NCI-H510A (cell line): ENCODE measurements at regions not wholly inside any gene's neighbourhood (a gene's known extent, or its start where the extent isn't known, plus 50 kb on each side); places are given as distances from the start of the nearest gene placed in this dataset.

Experiments
- DNase-seq: peaks from one replicate; lab custom pipeline; 2025; lab: John Stamatoyannopoulos, UW

DNA sequence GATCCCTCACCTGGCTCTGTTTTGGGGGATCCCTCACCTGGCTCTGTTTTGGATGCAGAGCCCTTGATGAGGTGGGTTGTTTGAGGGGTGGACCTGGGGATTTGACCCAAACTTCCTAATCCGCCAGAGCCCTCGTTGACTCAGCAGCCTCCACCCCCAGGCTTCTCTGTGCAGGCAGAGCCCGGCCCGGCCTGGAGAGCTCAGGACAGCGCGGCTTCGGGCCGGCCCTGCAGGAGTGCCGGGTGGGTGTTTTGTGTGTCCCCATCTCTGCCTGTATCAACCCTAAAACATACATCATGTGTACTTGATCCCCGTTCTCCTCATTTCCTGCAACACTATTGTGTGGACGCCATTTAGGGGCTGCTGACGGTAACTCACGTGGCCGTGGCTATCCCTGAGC, 124.2 kb downstream of the SIK1 start:
- DNase-seq, result no peak

DNA sequence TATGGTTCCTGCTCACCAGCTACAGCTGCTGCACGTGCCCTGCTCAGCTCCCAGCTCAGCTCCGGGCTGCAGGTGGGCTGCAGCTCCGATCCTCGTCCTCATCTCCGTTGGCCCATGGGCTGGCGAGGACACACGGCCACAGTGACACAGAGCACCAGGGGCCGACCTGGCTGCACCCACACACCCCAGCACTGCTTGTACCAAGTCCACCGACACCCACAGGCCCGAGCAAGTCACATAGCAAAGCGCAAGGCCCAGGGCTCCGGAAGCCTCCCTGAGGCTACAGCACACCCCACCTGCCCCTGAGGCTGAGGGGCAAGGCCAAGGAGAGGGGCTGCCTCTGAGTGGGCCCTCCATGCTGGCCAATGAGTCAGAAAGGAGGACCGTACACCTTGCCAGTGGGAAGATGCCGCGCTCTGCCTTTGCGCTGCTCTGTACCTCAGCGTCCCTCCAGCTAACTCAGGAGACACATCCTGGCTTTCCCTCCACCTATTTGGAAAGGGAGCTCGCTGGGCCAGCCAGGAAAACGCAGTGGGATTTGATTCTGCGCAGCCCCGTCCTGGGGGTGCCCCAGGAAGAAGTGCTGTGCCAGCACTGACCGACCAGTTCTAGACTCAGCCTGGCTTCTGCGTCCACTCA, 124.8 kb downstream of the SIK1 start:
- DNase-seq, result no peak

DNA sequence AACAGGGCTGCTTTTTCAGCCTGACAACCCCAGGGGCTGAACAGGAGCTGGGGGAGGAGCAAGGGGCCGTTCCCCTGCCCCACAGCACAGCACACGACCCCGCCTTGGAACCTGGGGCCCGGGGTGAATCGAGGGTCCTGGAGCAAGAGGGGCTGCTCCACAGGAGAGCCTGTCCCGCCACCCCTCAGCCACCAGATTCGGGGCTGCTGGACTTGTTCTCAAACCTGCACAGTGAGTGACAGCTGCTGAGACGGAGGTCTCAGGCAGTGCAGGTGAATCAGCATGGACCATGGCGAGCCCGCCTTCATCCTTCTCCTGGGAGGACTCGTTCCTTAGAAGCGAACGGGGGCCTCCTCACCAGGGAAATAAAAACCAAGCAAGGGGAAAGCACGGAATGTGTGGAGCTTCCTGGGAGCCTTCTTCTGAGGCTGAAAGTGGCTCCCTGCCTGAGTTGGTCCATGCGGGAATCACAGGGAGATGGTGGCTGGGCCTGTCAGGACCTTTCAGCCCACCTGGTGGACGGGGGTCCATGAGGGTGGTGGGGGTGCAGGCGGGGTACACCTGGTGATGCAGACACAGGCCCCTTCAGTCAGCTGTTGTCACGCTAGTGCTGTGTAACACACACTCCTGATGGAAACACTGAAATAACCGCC, 125.4 kb downstream of the SIK1 start:
- no peak for DNase-seq

DNA sequence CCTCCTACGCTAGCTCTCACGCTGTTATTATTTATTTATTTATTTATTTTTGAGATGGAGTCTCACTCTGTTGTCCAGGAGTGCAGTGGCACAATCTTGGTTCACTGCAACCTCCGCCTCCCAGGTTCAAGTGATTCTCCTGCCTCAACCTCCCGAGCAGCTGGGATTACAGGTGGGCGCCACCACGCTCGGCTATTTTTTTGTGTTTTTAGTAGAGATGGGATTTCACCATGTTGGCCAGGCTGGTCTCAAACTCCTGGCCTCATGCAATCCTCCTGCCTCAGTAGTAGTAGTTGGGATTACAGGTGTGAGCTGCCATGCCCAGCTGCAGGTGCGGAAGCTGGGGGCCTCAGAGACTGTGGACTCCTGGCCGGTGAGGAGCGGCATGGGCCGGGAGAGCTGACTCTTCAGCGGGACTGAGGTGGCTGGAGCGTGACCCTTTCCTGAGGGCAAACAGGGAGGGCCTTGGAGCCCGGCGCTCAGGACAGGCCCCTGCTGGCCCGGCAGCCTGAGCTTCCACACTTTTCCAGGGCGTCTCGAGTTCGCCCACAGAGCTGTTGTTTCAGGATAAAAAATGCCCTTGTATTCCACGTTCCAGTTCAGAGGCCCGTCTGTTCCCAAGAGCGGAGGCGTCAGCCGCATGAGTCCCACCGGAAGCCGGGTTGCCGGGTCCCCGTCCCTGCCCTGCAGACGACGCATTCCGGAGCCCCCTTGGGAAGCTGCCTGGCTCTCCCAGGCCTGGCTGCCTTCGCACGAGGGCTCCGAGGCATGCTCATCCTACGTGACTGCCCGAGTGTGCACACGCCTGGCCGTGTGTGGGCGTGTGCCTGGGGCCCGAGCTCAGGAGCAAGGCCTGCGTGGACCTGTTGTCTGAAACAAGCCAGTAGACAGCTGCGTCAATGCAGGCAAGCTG, 126.2 kb downstream of the SIK1 start:
- no peak for DNase-seq

DNA sequence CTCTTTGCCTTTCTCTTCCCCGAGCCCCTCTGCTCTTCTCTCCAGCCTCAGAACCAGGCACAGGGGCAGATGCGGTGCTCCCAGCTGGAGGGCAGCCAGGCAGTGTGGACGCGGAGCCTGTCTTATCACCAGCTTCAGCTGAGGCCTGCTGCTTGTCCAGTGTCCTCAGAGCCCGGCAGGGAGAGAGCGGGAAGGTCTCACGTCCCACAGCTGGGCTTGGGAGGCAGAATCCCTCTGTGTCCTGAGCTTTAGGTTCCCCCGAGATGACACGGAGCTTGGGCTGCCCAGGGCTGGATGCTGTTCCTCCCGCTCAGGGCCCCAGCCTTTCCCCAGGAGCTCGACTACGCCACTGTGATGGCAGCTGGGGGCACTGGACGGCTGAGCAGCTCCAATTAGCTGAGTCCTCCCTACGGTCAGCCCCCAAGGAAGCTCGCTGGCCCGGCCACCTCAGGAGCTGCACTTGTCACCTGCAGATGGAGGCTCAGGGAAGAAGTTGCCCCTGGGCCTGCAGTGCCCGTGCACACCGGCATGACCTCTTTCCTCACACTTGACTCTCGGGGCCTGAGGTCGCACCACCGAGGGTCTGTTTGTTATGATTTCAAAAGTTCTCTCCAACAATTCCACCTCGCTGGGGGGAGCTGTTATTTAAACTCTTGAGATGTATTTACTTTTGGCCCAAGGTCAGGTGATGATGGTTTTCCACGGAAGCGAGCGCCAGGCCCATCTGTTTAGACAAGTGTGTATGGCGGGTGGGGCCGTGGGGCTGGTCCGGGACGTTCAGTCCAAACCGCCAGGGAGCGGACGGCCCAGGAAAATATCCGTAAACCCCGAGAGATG, 127.3 kb downstream of the SIK1 start:
- DNase-seq, result no peak

DNA sequence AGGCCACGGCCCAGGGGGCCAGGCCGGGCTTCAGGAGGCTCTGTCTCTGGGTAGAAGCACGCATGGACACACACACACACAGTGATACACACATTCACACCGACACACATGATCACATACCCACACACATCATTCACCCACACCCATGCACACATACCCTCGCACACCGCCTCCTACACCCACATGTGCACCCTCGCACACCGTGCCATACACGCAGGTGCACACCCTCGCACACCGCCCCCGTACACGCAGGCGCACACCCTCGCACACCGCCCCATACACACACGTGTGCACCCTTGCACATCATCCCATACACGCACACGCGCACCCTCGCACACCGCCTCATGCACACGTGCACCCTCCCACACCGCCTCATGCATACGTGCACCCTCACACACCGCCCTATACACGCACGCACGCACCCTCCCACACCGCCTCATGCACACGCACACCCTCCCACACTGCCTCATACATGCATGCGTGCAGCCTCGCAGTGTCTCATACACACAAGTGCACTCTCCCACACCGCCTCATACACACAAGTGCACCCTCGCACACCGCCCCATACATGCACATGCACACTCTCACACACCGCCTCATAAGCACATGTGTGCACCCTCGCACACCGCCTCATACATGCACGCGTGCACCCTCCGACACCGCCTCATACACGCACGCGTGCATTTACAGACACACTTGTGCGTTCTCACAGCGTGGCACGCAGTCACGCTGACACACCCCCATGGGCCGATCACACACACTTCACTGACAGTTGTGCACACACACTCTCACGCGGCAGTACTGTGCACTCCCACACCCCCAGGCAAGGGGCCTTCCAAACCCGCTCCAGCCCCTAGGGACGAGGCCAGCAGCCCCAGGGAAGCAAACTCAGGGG, 128.1 kb downstream of the SIK1 start:
- no peak for DNase-seq

DNA sequence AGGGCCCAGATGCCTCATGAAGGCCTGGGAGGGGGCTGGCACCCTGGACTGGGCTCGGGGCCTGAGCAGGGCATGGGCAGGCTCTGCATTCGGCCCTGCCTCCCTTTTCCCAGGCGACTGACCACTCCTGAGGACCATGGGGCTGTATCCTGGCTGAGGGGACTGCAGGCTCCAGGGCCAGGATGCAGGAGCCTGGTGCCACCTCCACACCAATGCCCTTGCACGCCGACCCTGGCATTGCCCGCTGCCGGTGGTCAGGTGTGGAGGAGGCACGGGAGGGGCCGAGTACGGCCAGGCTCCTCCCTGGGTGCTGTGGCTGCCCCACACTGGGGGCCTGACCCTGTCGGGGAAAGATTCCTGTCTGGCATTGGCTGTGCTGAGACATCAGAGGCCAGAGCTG, 128.9 kb downstream of the SIK1 start:
- DNase-seq, result no peak

DNA sequence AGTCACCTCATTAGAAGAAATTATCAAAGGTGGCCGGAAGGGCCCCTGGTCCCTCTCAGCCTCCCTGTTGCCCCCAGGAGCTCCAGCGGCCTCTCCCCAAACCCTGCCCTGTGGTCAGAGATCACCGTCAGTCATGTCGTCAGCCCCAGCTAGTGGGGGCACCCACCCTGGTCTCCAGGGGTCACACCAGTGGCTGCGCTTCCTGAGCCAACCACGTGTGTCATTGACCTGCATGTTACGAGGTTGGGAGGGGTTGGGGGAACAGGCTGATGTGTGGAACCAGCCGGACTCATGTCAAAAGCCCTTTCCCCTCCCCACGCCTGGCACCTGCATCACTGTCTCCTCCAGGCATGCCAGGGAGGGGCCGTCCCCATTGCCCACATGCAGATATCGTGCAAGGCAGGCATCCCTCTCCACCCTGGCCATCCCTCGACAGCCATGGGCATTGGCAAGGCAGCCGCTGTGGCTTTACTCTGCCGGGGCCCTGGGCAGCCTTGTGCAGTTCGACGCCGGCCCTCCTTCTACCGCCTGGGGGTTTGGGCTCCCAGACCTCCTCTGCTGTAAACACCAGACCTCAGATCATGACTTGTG, 128.7 kb downstream of the CRYAA start:
- DNase-seq, result no peak

DNA sequence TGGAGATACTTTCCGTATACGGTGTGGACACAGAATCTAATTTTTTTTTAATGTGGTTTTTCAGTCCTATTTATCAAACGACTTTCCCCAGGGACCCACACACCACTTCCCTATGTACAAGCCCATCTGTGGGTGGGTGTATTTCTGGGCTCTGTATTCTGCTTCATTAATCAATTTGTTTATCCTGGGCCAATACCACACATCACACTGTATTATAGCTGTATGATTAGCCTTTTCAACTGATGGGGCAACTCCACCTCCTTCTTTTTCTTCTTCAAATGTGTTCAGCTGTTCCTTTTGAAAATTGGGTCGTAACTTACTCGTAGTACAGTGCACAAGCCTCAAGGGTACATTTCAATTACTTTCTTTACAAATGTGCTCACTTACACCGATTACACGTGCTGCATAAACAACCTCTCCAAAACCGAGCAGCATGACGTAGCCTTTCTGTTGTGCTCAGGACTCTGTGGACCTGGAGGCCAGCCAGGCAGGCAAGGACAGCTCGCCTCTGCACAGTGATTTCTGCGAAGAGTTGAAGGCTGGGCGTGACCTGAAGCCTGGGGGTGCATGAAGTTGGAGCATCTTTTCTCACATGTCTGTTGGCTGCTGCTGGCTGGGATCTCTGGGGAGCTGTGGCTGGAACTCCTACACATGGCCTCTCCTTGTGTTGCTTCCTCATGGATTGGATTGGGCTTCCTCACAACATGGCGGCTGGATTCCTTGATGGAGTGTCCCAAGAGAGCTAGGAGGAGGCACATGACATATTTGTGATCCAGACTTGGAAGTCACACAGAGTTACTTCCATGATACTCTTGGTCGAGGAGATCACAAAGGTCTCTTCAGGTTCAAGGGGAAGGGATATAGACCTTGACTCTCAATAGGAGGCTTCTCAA, 126.5 kb downstream of the CRYAA start:
- DNase-seq, result no peak

DNA sequence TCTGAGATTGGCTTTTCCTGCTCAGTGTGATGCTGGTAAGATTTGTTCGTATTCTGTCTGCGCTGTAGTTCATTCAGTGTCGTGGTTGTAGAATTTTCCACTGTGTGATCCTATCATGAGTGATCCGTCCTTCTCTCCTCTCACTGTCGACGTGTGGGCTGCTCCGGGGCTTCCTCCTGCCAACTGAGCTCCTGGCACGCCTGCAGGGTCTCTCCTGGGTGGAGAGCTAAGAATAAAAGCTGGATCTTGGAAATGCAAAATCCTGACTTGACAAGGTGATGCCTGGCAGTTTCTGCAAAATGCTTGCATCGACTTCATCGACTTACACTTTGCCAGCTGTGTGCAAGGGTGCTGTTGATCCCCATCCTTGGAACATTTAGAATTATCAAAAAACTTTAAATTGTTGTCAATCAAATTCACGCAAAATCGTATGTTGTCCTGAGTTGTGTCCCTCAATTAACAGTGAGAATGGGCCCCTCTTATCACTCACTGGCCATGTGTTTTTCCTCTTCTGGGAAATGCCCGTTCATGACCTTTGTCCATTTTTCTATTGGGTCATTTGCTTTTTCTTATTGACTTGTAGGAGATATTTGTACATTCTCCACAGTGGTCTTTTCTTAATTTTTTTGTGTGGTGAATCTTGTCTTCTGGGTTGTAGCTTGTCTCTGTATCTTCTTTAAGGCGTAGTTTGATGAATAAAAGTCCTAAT, 125.5 kb downstream of the CRYAA start:
- no peak for DNase-seq

DNA sequence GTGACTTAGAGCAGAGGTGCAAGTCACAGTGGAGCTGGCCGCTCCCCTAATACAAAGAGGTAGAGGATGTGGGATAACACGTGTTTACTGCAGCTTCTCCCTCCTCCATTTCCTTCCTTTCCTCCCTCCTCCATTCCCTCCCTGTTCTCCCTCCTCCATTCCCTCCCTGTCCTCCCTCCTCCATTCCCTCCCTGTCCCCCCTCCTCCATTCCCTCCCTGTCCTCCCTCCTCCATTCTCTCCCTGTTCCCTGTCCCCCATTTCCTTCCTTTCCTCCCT, 124.0 kb downstream of the CRYAA start:
- no peak for DNase-seq

DNA sequence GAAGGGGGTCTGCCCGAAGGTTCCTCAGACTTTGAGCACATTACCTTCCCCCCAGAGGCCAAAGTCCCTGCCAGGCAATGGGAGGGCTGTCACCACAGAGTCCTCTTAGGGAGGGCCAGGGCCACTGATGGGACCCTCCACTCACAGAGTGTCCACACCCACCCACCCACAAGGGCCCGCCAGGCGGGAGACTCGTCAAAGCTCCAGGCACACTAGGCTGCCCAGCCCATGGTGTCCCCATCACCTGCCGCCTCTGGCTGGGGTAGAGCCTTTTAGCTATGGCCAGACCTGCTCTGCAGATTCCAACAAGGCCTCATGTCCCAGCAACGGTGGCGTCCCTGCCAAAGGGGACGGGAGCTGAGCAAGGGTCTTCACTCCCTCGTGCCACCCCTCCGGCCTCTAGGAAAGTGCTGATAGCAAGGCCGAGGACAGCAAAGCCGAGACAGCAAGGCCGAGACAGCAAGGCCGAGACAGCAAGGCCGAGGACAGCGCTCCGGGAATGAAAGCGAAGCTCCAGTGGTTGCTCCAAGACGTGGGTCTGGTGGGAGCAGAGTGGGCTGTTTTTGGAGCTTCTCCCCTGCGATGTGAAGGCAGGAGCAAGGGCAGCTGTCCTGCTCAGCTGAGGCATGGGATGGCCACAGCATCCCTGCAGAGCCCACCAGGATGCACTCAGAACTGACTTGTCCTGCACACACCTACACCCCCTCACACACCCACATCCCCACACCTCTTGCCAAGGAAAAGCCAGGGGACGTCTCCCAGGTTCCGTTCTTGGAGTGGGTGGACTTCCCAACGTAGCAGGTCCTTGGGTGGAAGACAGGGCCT, 123.4 kb downstream of the CRYAA start:
- no peak for DNase-seq

DNA sequence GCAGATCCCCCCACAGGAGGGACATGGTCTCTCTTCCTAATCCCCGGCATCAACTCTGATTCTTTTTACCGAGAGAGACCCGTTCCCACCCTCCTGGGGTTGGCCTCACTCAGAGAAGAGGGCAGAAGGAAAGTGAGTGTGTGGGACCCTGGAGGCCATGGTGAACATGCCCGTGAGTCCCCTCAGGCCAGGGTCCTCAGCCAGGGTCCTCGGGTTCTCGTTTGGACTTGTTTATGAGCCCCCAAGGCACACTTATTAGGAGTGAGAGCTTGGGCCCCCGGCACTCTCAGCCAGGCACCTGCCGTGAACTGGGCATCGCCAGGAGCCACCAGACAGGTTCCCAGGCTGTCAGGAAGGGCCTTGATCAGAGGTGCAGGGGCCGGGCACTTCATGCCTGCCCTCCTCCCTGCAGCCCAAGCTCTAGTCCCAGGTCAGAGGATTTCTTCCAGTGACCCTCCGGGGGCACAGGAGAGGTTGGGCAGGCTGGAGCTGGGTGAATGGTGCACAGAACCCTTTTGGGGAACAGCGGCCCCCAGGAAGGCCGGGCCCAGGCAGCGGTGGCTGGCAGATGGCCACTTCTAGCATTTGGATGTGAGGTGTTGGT, 122.6 kb downstream of the CRYAA start:
- no peak for DNase-seq

DNA sequence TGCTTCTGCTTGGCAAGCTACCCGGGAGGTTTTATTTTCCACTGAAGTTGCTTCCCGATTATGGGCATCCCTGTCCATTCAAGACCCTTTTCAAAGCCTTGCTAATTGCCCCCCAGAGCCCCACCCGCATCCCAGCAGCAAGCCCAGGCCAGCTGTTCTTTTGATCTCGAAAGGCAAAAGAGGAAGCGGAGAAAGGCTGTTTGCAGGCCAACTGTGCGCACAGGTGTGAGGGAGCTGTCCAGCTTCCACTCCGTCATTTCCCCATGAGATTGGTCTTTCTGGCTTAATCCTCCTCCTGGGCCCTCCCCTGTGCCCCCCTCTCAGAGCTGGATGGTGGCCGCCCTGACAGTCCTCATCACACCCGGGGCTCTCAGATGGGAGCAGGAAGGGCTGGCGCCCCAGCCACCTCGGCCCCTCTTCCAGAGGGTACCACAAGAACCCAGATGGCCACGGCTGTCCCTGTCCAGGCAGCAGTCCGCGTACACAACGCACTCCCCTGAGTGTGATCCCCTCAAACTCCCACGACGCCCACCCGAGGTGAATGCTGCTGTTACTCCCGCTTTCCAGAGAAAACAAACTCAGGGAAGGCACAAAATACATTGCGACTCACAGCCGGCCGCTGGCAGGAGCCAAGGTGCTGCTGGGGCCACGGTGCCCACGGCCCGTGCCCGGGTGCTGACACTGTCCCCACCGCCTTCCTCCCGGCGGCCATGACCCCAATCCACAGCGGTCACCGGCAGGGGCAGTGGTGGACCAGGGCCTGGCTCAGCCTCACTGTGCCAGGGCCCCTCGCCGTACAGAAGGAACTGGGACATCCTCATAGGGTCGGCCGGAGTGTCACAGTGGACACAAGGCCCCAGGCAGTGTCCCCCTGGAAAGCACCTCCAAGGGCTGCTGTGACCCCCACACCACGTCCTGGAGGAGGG, 121.9 kb downstream of the CRYAA start:
- no peak for DNase-seq

DNA sequence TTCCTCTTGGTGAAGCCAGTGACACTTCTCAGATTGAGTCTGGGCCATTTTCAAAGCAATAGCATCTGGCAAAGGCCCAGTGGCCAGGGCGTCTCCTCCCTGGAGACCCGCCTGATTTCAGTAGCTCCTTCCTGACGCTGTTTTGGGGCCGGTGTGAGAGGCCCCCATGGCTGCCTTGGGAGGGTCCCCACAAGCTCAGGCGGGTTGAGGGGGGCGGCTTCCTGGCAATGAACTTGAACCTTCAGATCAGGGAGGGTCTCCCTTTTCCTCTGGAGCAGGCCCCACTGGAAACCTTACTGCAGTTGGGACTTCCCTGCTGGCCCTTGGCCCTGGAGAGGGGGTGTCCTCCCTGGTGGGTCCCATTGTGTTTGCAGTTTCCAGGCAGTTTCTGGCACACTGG, 121.2 kb downstream of the CRYAA start:
- no peak for DNase-seq

DNA sequence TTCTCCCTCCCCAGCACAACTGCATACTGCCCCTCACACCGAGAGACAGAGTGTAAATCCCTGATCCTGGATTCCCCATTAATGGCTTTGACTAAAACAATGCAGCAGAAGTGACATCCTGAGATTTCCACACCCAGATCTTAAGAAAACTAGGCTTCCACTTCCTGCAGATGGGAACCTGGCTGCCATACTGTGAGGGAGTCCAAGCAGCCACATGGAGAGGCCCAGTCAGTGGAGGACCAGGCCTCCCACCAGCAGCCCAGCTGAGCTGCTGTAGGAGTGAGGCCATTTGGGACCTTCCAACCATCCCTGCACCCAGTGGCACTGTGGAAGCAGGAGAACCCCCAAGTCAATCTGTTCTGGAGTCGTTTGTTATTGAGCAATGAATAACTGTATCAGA, 120.6 kb downstream of the CRYAA start:
- DNase-seq, result no peak
